HCT116 (cell line): ENCODE measurements at regions not wholly inside any gene's neighbourhood (a gene's known extent, or its start where the extent isn't known, plus 50 kb on each side); places are given as distances from the start of the nearest gene placed in this dataset.

Experiments used
- ATAC-seq: fragments of 200-7000 bp; cut with Tn5 transposase; 2 replicates; pipeline ENCODE4 v1.9.1; 2020; ENCODE audit warnings: mild to moderate bottlenecking, moderate library complexity
- BruUV-seq: library from RNA; stranded (reverse); fragments of 400-500 nt; replicated peaks from 2 replicates; lab custom pipeline; 2021; lab: Mats Ljungman, UMichigan
- CTCF ChIA-PET: fragments of 300-600 bp; sonication (Branson Sonifier 250); formaldehyde crosslinking; loops from one replicate; lab custom pipeline; 2021; ENCODE audit warnings: antibody characterized with exemption; lab: Charles Lee
- POLR2A ChIA-PET: fragments of 300-600, 350-600 bp; sonication (Branson Sonifier 250); formaldehyde crosslinking; loops from one replicate; lab custom pipeline; 2021; ENCODE audit warnings: antibody characterized with exemption; lab: Charles Lee
- RAD21 ChIA-PET, 2 experiments: fragments of 300-600 bp; sonication (Branson Sonifier 250); formaldehyde crosslinking; loops; one replicate each; lab custom pipeline; 2023; ENCODE audit warnings: low total read pairs in 2 of 2; ENCODE audit not compliant: uncharacterized antibody in 2 of 2, unreplicated experiment in 2 of 2, low non-redundant PET in 1 of 2; lab: Charles Lee
- DNase-seq: peaks from one replicate; pipeline ENCODE4 v3.0.0-alpha.2; 2010; ENCODE audit warnings: low read depth, low spot score
- H2AFZ ChIP-seq: fragments of 200-600 bp; shearing (Covaris generic), sonication (generic); 2 replicates; pipeline ENCODE4 v1.6.1; 2017; ENCODE audit warnings: low read depth, mixed run types, mixed read lengths, antibody characterized with exemption, low read length; ENCODE audit not compliant: poor library complexity, severe bottlenecking
- H3K27ac ChIP-seq: 2 replicates; pipeline ENCODE4 v1.5.1; 2012; ENCODE audit warnings: low read depth, low read length
- H3K27me3 ChIP-seq: fragments of 200-600 bp; sonication (generic); 2 replicates; pipeline ENCODE4 v1.6.1; 2016; ENCODE audit warnings: mixed run types, low read length, mixed read lengths; ENCODE audit not compliant: insufficient read depth
- H3K36me3 ChIP-seq, 2 experiments: fragments of 200-500 bp in 1 of 2; fragments of 200-600 bp in 1 of 2; sonication (Bioruptor generic) in 1 of 2; sonication (generic) in 1 of 2; 2 replicates each; pipeline versions ENCODE4 v1.5.1 to v1.6.1; 2014 to 2016; ENCODE audit warnings: low read length in 2 of 2, inconsistent platforms in 1 of 2, mixed read lengths in 1 of 2, mixed run types in 1 of 2; ENCODE audit not compliant: insufficient read depth in 2 of 2, control insufficient read depth in 1 of 2
- H3K4me1 ChIP-seq, 2 experiments: fragments of 200-600 bp in 1 of 2; sonication (generic) in 1 of 2; 2 replicates each; pipeline versions ENCODE4 v1.5.1 to v1.6.1; 2012 to 2017; ENCODE audit warnings: low read length in 2 of 2, inconsistent platforms in 1 of 2, mild to moderate bottlenecking in 1 of 2, mixed read lengths in 1 of 2, mixed run types in 1 of 2, moderate library complexity in 1 of 2; ENCODE audit not compliant: insufficient read depth in 2 of 2, control insufficient read depth in 1 of 2
- H3K4me2 ChIP-seq: fragments of 200-600 bp; sonication (generic); 2 replicates; pipeline ENCODE4 v1.6.1; 2017; ENCODE audit warnings: mixed run types, low read length, mixed read lengths
- H3K4me3 ChIP-seq, 2 experiments: fragments of 200-600 bp in 1 of 2; sonication (generic) in 1 of 2; replicated peaks in 1 of 2; 2 replicates each; pipeline ENCODE4 v1.5.1; 2011 to 2016; ENCODE audit warnings: low read length in 2 of 2, control low read depth in 1 of 2, low read depth in 1 of 2, mild to moderate bottlenecking in 1 of 2, mixed read lengths in 1 of 2, mixed run types in 1 of 2
- H3K79me2 ChIP-seq: fragments of 200-600 bp; sonication (generic); 2 replicates; pipeline ENCODE4 v1.6.1; 2017; ENCODE audit warnings: mild to moderate bottlenecking, mixed run types, low read length, moderate library complexity, mixed read lengths; ENCODE audit not compliant: insufficient read depth
- H3K9ac ChIP-seq: fragments of 200-600 bp; sonication (generic); 2 replicates; pipeline ENCODE4 v1.6.1; 2016; ENCODE audit warnings: low read length, mixed read lengths
- H3K9me2 ChIP-seq: fragments of 200-600 bp; sonication (generic), shearing (Covaris generic); 2 replicates; pipeline ENCODE4 v1.6.1; 2017; ENCODE audit warnings: mixed run types, mild to moderate bottlenecking, moderate library complexity; ENCODE audit not compliant: insufficient read depth
- H3K9me3 ChIP-seq, 2 experiments: fragments of 200-500 bp in 1 of 2; fragments of 200-600 bp in 1 of 2; sonication (Bioruptor generic) in 1 of 2; sonication (generic) in 1 of 2; 2 replicates each; pipeline ENCODE4 v1.6.1; 2014 to 2017; ENCODE audit warnings: low read length in 2 of 2, mixed read lengths in 2 of 2, inconsistent platforms in 1 of 2, low read depth in 1 of 2, mild to moderate bottlenecking in 1 of 2, mixed run types in 1 of 2, moderate library complexity in 1 of 2; ENCODE audit not compliant: control insufficient read depth in 1 of 2, insufficient read depth in 1 of 2
- H4K20me1 ChIP-seq: fragments of 200-600 bp; sonication (generic), shearing (Covaris generic); 2 replicates; pipeline ENCODE4 v1.6.1; 2017; ENCODE audit warnings: mixed run types, mild to moderate bottlenecking, moderate library complexity; ENCODE audit not compliant: insufficient read depth
- CEBPB ChIP-seq: IDR thresholded peaks from 2 replicates; pipeline ENCODE4 v1.6.1; 2012; ENCODE audit warnings: low read depth
- ELF1 ChIP-seq: IDR thresholded peaks from 2 replicates; pipeline ENCODE4 v1.6.1; 2012; ENCODE audit warnings: low read depth, borderline replicate concordance
- EZH2phosphoT487 ChIP-seq: fragments of 200-600 bp; IDR thresholded peaks from 2 replicates; pipeline ENCODE4 v1.6.1; 2018; ENCODE audit warnings: antibody characterized with exemption, borderline replicate concordance
- FOSL1 ChIP-seq: IDR thresholded peaks from 2 replicates; pipeline ENCODE4 v1.6.1; 2012; ENCODE audit warnings: low read depth
- JUND ChIP-seq: IDR thresholded peaks from 2 replicates; pipeline ENCODE4 v1.6.1; 2012
- MAX ChIP-seq: IDR thresholded peaks from 2 replicates; pipeline ENCODE4 v1.6.1; 2012
- POLR2AphosphoS5 ChIP-seq: IDR thresholded peaks from 2 replicates; pipeline ENCODE4 v1.6.1; 2011; ENCODE audit warnings: mild to moderate bottlenecking, low read depth, low read length, moderate library complexity
- SIN3A ChIP-seq: IDR thresholded peaks from 2 replicates; pipeline ENCODE4 v1.6.1; 2012; ENCODE audit warnings: low read depth
- intact Hi-C: fragments of 100-400 bp; cut with micrococcal nuclease; formaldehyde crosslinking; loops from 2 replicates; pipeline ENCODE4 v1.10.0; 2022
- TF ChIP-seq, protein P1 (sequence below), 3 experiments: fragments of 200-600 bp in 1 of 3; sonication (generic) in 1 of 3; IDR thresholded peaks in 2 of 3; conservative IDR thresholded peaks in 1 of 3; 2 replicates each; pipeline ENCODE4 v1.5.1; 2012 to 2017; ENCODE audit warnings: low read depth in 2 of 3, low read length in 2 of 3, antibody characterized with exemption in 1 of 3, borderline replicate concordance in 1 of 3, control low read depth in 1 of 3, mild to moderate bottlenecking in 1 of 3, mixed read lengths in 1 of 3, mixed run types in 1 of 3, moderate library complexity in 1 of 3; ENCODE audit not compliant: insufficient read depth in 1 of 3
- TF ChIP-seq, protein P2 (sequence below): IDR thresholded peaks from 2 replicates; pipeline ENCODE4 v1.6.1; 2012; ENCODE audit warnings: low read depth

DNA sequence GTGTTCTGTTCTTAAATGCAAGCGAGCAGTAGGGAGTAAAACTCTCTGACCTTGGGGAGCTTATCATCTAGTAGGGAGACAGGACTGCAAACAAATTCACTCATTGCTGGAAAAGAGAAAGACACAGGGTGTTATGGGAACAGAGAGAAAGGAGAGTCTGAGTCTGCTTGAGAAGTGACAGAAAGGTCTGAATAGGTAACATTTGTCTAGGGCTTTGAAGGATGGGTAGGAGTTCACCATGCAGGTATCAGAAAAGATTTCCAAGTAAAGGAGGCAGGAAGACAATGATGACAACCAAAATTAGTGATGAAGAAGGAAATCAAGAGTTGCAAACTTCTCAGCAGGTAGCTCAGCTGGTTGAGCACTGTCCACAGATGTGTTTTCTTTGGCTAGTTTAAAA, 93.6 kb upstream of the GPR139 start:
- no peaks in the 10 kb centered on the region for H4K20me1 ChIP-seq
- H3K36me3 ChIP-seq, result no peaks in the 10 kb centered on the region
- ATAC-seq, result no peak
- no TSS peak for BruUV-seq
- ChIA-PET CTCF (no interaction called here), POLR2A (no interaction called here), RAD21 (no interaction called here)
- no peak overlapping the region for H2AFZ ChIP-seq
- intact Hi-C loops, result no loop called here
- H3K9me3 ChIP-seq, result no peaks in the 10 kb centered on the region
- H3K27me3 ChIP-seq, result peaks cover 59% of the 10 kb centered on the region
- no peak for DNase-seq
- no peak overlapping the region for H3K27ac ChIP-seq
- H3K9me2 ChIP-seq, result no peaks in the 10 kb centered on the region
- H3K4me1 ChIP-seq, result no peaks in the 10 kb centered on the region
- TF ChIP-seq SIN3A, result no peak
- TF ChIP-seq MAX, result no peak
- TF ChIP-seq JUND, result no peak
- H3K4me3 ChIP-seq, result no peak overlapping the region
- no peak overlapping the region for H3K9ac ChIP-seq
- no peak overlapping the region for H3K4me2 ChIP-seq
- no peaks in the 10 kb centered on the region for H3K79me2 ChIP-seq

GRCh38 chr16:20166531-20167235, 93.0 kb upstream of the GPR139 start:
- intact Hi-C loops, result no loop called here
- ChIA-PET RAD21 (no interaction called here), POLR2A (no interaction called here), CTCF (no interaction called here)
- H2AFZ ChIP-seq, result no peak overlapping the region
- no peaks in the 10 kb centered on the region for H3K79me2 ChIP-seq
- H4K20me1 ChIP-seq, result no peaks in the 10 kb centered on the region
- no peaks in the 10 kb centered on the region for H3K9me3 ChIP-seq
- H3K4me2 ChIP-seq, result no peak overlapping the region
- no peak overlapping the region for H3K27ac ChIP-seq
- BruUV-seq, result no TSS peak
- H3K4me1 ChIP-seq, result no peaks in the 10 kb centered on the region
- DNase-seq, result no peak
- no peaks in the 10 kb centered on the region for H3K36me3 ChIP-seq
- H3K9me2 ChIP-seq, result no peaks in the 10 kb centered on the region
- no peak overlapping the region for H3K9ac ChIP-seq
- H3K27me3 ChIP-seq, result peaks cover 62% of the 10 kb centered on the region
- no peak for ATAC-seq
- no peak overlapping the region for H3K4me3 ChIP-seq
- TF ChIP-seq SIN3A, result no peak
- no peak for TF ChIP-seq POLR2AphosphoS5
- TF ChIP-seq JUND, result no peak
- TF ChIP-seq, protein P1, sequence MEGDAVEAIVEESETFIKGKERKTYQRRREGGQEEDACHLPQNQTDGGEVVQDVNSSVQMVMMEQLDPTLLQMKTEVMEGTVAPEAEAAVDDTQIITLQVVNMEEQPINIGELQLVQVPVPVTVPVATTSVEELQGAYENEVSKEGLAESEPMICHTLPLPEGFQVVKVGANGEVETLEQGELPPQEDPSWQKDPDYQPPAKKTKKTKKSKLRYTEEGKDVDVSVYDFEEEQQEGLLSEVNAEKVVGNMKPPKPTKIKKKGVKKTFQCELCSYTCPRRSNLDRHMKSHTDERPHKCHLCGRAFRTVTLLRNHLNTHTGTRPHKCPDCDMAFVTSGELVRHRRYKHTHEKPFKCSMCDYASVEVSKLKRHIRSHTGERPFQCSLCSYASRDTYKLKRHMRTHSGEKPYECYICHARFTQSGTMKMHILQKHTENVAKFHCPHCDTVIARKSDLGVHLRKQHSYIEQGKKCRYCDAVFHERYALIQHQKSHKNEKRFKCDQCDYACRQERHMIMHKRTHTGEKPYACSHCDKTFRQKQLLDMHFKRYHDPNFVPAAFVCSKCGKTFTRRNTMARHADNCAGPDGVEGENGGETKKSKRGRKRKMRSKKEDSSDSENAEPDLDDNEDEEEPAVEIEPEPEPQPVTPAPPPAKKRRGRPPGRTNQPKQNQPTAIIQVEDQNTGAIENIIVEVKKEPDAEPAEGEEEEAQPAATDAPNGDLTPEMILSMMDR (IDR thresholded peaks at IDR 0.05 in 2 of 3, conservative IDR thresholded peaks at IDR 0.05 in 1 of 3; ENCODE audit: borderline replicate concordance in 1 of 3, insufficient read depth in 1 of 3, low read depth in 2 of 3, low read length in 2 of 3), result no peak
- no peak for TF ChIP-seq EZH2phosphoT487
- no peak for TF ChIP-seq CEBPB
- no peak for TF ChIP-seq FOSL1
- TF ChIP-seq ELF1, result no peak
- TF ChIP-seq, protein P2, sequence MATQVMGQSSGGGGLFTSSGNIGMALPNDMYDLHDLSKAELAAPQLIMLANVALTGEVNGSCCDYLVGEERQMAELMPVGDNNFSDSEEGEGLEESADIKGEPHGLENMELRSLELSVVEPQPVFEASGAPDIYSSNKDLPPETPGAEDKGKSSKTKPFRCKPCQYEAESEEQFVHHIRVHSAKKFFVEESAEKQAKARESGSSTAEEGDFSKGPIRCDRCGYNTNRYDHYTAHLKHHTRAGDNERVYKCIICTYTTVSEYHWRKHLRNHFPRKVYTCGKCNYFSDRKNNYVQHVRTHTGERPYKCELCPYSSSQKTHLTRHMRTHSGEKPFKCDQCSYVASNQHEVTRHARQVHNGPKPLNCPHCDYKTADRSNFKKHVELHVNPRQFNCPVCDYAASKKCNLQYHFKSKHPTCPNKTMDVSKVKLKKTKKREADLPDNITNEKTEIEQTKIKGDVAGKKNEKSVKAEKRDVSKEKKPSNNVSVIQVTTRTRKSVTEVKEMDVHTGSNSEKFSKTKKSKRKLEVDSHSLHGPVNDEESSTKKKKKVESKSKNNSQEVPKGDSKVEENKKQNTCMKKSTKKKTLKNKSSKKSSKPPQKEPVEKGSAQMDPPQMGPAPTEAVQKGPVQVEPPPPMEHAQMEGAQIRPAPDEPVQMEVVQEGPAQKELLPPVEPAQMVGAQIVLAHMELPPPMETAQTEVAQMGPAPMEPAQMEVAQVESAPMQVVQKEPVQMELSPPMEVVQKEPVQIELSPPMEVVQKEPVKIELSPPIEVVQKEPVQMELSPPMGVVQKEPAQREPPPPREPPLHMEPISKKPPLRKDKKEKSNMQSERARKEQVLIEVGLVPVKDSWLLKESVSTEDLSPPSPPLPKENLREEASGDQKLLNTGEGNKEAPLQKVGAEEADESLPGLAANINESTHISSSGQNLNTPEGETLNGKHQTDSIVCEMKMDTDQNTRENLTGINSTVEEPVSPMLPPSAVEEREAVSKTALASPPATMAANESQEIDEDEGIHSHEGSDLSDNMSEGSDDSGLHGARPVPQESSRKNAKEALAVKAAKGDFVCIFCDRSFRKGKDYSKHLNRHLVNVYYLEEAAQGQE, result no peak
